Right ventricle myocardium inferior (tissue), 1 donor: ENCODE measurements at regions not wholly inside any gene's neighbourhood (a gene's known extent, or its start where the extent isn't known, plus 50 kb on each side); places are given as distances from the start of the nearest gene placed in this dataset.

ENCODE experiments used
- ATAC-seq: fragments of 200-7000 bp; cut with Tn5 transposase; one replicate; pipeline ENCODE4 v1.9.1; 2020; ENCODE audit warnings: mild to moderate bottlenecking, moderate library complexity
- DNase-seq: peaks from one replicate; pipeline ENCODE4 v3.0.0; 2021; ENCODE audit errors: missing footprints
- intact Hi-C: fragments of 100-400 bp; cut with DNase I; formaldehyde crosslinking; loops from one replicate; pipeline ENCODE4 v1.11.0; 2022
- donor health status: DM: no; HTN: yes; CAD: no; lungs with severe emphysema.

DNA sequence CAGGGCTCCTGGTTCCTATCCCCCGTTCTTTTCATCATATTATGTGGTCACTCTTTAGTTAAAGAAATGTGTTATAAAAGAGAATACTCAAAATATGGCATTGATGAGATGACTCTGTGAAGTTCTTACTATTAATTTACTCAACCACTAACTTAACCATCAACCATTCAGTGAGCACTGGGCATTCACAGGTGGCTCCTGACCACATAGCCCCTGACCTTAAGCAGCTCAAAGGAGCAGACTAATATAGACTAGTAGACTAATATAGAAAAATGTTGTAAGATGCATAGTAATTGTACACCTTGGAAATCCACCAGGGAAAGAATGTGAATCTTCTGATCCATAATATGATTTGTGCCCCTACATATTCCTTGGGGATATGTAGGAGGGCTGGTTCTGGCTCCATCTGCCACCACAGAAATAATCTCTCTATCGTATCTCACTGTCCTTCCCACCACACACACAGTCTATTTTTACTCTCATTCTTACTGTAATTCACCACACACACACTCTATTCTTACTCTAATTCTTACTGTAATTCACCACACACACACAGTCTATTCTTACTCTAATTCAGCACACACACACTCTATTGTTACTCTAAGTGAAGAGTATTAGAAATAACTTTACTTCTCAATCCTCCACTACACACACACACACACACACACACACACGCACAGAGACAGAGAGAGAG lies 188.9 kb upstream of the ITGA4 start:
- intact Hi-C loops, result no loop called here
- ATAC-seq, result no peak
- DNase-seq, result no peak

GRCh38 chr2:181273986-181274385 lies 183.2 kb upstream of the ITGA4 start:
- intact Hi-C loops, result no loop called here
- DNase-seq, result no peak

DNA sequence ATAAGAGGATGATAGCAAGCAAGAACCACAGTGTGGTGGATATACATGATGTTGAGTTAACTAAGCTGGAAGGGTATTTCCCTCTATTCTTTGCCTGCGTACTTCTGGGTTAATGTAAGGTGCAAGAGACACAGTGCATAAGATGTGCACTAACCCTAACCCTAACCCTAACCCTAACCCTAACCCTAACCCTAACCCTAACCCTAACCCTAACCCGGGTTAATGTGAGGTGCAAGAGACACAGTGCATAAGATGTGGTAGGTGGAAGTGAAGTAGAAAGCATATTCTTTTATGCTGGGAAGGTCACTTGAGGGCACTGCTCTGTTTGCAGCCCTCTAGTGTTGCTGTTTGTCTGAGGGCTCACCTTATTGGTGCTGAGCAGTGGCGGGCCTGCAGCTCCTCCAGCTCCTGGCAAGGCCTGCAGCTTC lies 181.5 kb upstream of the ITGA4 start:
- intact Hi-C loops, result no loop called here
- no peak for DNase-seq
- ATAC-seq, result peak; percentile 76

More at GRCh38 chr2:181273986-181274385, 183.2 kb upstream of the ITGA4 start:
- no peak for ATAC-seq

DNA sequence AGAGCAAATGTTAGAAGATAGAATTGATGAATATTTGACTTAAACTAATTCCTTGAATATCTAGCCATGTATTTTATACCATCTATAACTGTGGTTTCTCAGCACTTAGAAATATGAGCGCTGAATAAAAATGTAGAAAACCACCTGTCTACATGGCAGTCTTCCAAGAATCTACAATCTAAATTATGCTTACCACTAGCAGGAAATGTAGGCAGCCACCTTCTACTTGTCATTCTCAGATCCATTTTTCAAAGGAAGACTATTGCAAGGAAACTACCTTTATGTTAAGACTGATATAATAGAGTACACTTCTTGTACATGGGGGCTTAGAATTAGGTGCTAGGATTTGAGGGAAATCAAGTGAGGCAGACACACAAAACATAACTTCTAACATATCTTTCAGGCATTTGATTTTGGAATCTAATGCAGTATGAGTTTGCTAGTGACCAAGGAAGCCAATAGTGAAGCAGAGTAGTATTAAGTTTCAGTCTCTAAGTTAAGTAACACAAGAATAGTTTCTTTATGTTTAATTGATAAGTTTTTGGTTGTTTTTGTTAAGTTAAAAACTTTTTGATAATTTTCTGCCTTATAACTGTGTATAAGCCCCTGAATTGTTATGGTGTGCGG lies 175.9 kb upstream of the ITGA4 start:
- intact Hi-C loops, result no loop called here

DNA sequence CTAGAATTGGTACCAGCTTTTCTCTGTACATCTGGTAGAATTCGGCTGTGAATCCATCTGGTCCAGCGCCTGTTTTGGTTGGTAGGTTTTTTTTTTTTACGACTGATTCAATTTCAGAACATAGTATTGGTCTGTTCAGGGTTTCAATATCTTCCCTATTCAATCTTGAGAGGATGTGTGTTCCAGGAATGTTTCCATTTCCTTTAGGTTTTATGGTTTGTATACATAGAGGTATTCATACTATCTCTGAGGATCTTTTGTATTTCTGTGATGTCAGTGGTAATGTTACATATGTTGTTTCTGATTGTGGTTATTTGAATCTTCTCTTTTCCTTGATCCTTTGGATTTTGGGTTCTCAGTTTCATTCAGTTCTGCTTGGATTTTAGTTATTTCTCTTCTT lies 172.1 kb upstream of the ITGA4 start:
- ATAC-seq, result no peak
- intact Hi-C loops, result no loop called here
- DNase-seq, result no peak

More for the DNA sequence above, 175.9 kb upstream of the ITGA4 start:
- no peak for DNase-seq
- no peak for ATAC-seq

GRCh38 chr2:181289698-181290097 lies 167.5 kb upstream of the ITGA4 start:
- intact Hi-C loops, result no loop called here
- DNase-seq (no peak), ATAC-seq (no peak)

DNA sequence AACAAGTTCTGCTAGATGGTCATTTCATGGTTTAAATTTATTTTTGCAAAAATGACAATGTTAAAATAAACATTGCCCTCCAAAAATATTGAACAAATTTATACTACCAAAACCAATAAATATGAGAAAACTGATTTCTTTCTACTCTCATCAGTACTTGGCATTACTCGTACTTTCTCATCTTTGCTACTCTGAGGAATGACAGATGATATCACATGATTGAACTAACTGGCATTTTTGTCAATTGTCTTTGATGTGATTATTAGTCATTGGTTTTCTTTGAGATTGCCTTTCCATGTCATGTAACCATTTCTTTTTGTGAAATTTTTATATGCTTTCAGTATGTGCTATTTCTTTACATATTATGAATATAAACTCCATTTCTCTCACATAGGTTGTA lies 167.0 kb upstream of the ITGA4 start:
- no peak for ATAC-seq
- intact Hi-C loops, result no loop called here
- DNase-seq, result no peak

DNA sequence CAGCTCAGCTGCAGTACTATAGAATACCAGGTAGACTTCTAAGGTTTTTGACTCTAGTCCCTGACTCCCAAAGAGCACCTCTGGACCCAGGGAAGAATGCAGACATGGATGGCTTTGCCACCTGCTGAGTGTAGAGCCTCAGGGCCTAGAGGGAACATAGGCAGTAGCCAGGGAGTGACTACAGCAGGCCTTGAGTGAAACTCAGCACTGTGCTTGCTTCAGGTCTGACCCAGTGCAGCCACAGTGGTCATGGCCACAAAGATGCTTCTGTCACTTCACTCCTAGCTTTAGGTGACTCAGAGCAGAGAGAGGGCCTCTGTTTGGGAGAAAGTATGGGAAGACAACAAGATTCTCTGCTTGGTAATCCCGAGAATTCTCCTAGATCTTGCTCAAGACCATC lies 162.2 kb upstream of the ITGA4 start:
- no peak for ATAC-seq
- no peak for DNase-seq
- intact Hi-C loops, result no loop called here

GRCh38 chr2:181300600-181301291 lies 156.4 kb upstream of the ITGA4 start:
- ATAC-seq, result no peak

DNA sequence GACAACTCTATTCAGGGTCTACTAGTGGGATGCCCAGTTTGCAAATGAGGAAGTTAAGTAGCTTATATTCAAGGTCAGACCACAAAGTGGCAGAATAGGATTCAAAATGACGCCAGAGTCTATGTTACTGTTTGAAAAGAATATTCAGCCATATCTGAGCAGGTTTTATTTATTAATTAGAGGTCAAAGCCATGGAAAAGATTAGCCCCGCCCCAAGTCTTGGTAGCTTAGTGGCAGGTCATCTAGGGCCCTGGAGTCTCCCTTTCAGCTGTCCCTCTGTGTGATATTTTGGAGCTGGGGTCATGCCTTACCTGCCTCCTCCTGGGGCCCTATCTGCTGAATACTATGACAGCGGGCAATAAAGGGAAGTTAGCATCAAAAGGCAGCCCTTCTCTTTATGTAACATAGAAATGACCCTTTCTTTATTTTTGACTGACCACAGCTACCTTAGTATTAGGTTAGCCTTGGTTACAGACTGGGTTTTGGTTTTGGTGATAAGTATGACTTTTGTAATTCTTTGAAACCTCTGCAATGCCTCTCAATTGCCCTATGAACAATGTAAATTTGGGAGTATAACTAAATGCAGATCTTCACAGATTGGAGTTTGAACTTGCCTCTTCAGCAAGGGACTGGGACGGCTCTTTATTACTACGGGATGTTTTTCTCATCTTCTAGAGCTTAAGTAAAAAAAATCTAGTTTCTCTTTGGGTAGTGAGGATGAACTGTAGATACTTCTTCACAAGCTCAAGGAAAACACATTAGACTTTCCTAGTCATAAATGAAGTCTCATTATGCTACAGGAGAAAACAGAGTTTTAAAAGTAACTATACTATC lies 153.0 kb upstream of the ITGA4 start:
- ATAC-seq (no peak), DNase-seq (no peak)
- intact Hi-C loops, result loop anchor here (10.0 kb wide), 1 partner anchor 161 kb away; no protein-coding TSS in a partner anchor

More at GRCh38 chr2:181300600-181301291, 156.4 kb upstream of the ITGA4 start:
- no peak for DNase-seq
- intact Hi-C loops, result loop anchor here (10.0 kb wide), 1 partner anchor 164 kb away; no protein-coding TSS in a partner anchor

- DNase-seq (peak; percentile 45), ATAC-seq (peak; percentile 97)
- intact Hi-C loops, result loop anchor here (10.0 kb wide), 1 partner anchor 159 kb away; no protein-coding TSS in a partner anchor
Observed at GRCh38 chr2:181305301-181306123, 151.7 kb upstream of the ITGA4 start.

GRCh38 chr2:181306785-181307184 lies 150.4 kb upstream of the ITGA4 start:
- intact Hi-C loops, result loop anchor here (10.0 kb wide), 1 partner anchor 158 kb away; no protein-coding TSS in a partner anchor
- no peak for DNase-seq
- ATAC-seq, result no peak

GRCh38 chr2:181307203-181307991 lies 149.8 kb upstream of the ITGA4 start:
- intact Hi-C loops, result loop anchor here (10.0 kb wide), 1 partner anchor 157 kb away; no protein-coding TSS in a partner anchor
- ATAC-seq (no peak), DNase-seq (no peak)

DNA sequence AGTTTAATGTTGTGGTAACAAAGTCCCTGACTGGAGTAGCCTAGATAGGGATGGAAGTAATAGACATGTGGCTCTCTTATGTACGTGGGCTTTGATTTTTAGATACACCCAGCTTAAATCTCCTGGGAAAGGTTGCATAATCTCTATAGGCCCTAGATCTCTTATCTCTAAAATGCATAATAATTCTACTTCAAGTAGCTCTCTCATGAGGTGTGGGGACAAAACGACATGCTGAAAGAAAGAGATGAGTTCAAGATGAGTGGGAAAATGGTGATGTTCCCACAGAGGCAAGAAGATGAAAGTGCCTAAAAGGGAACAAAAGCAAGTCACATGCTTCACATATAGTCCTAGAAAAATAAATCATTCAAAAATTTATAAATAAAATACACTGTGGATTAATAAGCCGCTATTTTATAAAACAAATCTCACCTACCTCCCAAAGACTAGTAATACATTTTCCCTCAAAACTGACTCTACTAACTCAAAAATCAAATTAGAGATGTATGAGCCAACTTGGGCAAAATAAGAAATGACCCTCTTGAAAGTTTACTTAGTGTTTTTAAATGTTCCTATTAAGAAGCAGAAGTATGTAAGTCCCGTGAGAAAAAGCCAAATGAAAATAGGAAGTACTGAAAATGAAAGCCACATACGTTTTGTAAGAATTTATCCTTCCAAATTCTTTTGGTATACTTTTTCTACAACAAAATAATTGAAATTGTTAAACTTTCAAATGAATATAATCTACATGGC lies 148.2 kb upstream of the ITGA4 start:
- intact Hi-C loops, result loop anchor here (10.0 kb wide), 1 partner anchor 156 kb away; no protein-coding TSS in a partner anchor
- DNase-seq (no peak), ATAC-seq (no peak)

- ATAC-seq (no peak), DNase-seq (no peak)
- intact Hi-C loops, result loop anchor here (10.0 kb wide), 1 partner anchor 155 kb away; no protein-coding TSS in a partner anchor
Observed at GRCh38 chr2:181309586-181309985, 147.6 kb upstream of the ITGA4 start.

GRCh38 chr2:181310967-181311366 lies 146.2 kb upstream of the ITGA4 start:
- intact Hi-C loops, result no loop called here
- ATAC-seq (no peak), DNase-seq (no peak)
